ENCODE measurements at regions not wholly inside any gene's neighbourhood (a gene's known extent, or its start where the extent isn't known, plus 50 kb on each side); places are given as distances from the start of the nearest gene placed in this dataset.
"Not testable (repeated sequence)": the region's sequence is repeated elsewhere in the genome, so short reads cannot be mapped to it uniquely, and the experiment has no call there.

GRCh38 chr12:93091886-93092648 is 163.0 kb upstream of the EEA1 start:
- Histone ChIP-seq H2AK5ac (ENCODE audit: low read length) (no peak overlapping the region), H3K36me3 (ENCODE audit: control insufficient read depth in 1 of 2, insufficient read depth in 2 of 2, low read length in 2 of 2) (no peaks in the 10 kb centered on the region), H3K4me2 (ENCODE audit: low read length) (no peak overlapping the region), H3K4me3 (ENCODE audit: low read depth, low read length) (no peak overlapping the region), H3K9me3 (ENCODE audit: insufficient read depth, low read depth, low read length) (no peaks in the 10 kb centered on the region), H3K27ac (ENCODE audit: low read depth, low read length) (no peak overlapping the region), H4K91ac (ENCODE audit: low read depth, low read length) (no peak overlapping the region), H3K27me3 (ENCODE audit: insufficient read depth, low read length) (no peaks in the 10 kb centered on the region), H3K9ac (ENCODE audit: low read length) (no peak overlapping the region), H2BK120ac (ENCODE audit: insufficient read depth, low read length, poor library complexity) (no peak overlapping the region), H3K4me1 (ENCODE audit: control insufficient read depth in 1 of 2, insufficient read depth in 2 of 2, low read length in 2 of 2) (no peaks in the 10 kb centered on the region), H2BK5ac (ENCODE audit: low read depth, low read length, poor library complexity) (no peak overlapping the region), H3K14ac (ENCODE audit: low read length) (no peak overlapping the region), H2AFZ (ENCODE audit: insufficient read depth, low read length, poor library complexity) (no peak overlapping the region), H3K23ac (ENCODE audit: low read length) (no peak overlapping the region), H3K4ac (ENCODE audit: low read depth, low read length) (no peak overlapping the region), H3K79me1 (ENCODE audit: low read length) (no peaks in the 10 kb centered on the region), H3K79me2 (ENCODE audit: control insufficient read depth, insufficient read depth, low read length, poor library complexity) (no peaks in the 10 kb centered on the region), H4K12ac (ENCODE audit: low read depth, low read length) (no peak overlapping the region), H3K18ac (ENCODE audit: low read length) (no peak overlapping the region), H4K8ac (ENCODE audit: low read depth, low read length) (no peak overlapping the region), H2BK12ac (ENCODE audit: low read length) (no peak overlapping the region)
- DNase-seq: no peak
- WGBS (ENCODE audit: extremely low coverage, insufficient coverage, insufficient read length): no CpG with 5 or more reads among the region's 6 CpGs

- no peak overlapping the region for H2AK5ac ChIP-seq (ENCODE audit: low read length)
- H3K23ac ChIP-seq (ENCODE audit: low read length): no peak overlapping the region
- no peak overlapping the region for H3K4me3 ChIP-seq (ENCODE audit: low read depth, low read length)
- no peak overlapping the region for H3K27ac ChIP-seq (ENCODE audit: low read depth, low read length)
- H4K91ac ChIP-seq (ENCODE audit: low read depth, low read length): no peak overlapping the region
- no peak overlapping the region for H4K12ac ChIP-seq (ENCODE audit: low read depth, low read length)
- no peaks in the 10 kb centered on the region for H3K4me1 ChIP-seq (ENCODE audit: control insufficient read depth in 1 of 2, insufficient read depth in 2 of 2, low read length in 2 of 2)
- no peak overlapping the region for H2BK120ac ChIP-seq (ENCODE audit: insufficient read depth, low read length, poor library complexity)
- H4K8ac ChIP-seq (ENCODE audit: low read depth, low read length): no peak overlapping the region
- no peak overlapping the region for H2BK12ac ChIP-seq (ENCODE audit: low read length)
- no peak overlapping the region for H3K4me2 ChIP-seq (ENCODE audit: low read length)
- DNase-seq: no peak
- no peak overlapping the region for H2BK5ac ChIP-seq (ENCODE audit: low read depth, low read length, poor library complexity)
- no peaks in the 10 kb centered on the region for H3K79me2 ChIP-seq (ENCODE audit: control insufficient read depth, insufficient read depth, low read length, poor library complexity)
- no peaks in the 10 kb centered on the region for H3K9me3 ChIP-seq (ENCODE audit: insufficient read depth, low read depth, low read length)
- H3K27me3 ChIP-seq (ENCODE audit: insufficient read depth, low read length): no peaks in the 10 kb centered on the region
- no peaks in the 10 kb centered on the region for H3K79me1 ChIP-seq (ENCODE audit: low read length)
- H3K14ac ChIP-seq (ENCODE audit: low read length): no peak overlapping the region
- H3K9ac ChIP-seq (ENCODE audit: low read length): no peak overlapping the region
- no peak overlapping the region for H3K4ac ChIP-seq (ENCODE audit: low read depth, low read length)
- no CpG with 5 or more reads among the region's 6 CpGs for WGBS (ENCODE audit: extremely low coverage, insufficient coverage, insufficient read length)
- no peak overlapping the region for H3K18ac ChIP-seq (ENCODE audit: low read length)
- no peak overlapping the region for H2AFZ ChIP-seq (ENCODE audit: insufficient read depth, low read length, poor library complexity)
- H3K36me3 ChIP-seq (ENCODE audit: control insufficient read depth in 1 of 2, insufficient read depth in 2 of 2, low read length in 2 of 2): no peaks in the 10 kb centered on the region
Observed at GRCh38 chr12:93092649-93092945, 163.5 kb upstream of the EEA1 start.

DNA sequence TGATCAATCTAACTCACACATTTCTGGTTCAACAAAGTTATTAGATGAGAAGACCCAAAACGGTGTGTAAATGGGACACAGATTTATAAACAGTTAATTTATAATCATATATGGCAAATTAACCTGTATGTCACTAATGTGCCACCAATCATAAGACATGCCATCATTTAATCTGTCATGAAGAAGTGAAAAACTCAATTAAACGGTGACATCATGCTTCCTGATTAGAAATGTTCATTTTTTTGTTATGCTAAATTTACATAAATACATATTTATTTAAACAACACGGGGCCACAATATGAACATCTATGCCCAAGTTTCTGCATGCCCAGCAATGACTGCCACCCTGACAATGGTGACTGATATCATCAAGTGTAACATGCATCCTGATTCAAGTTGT is 164.1 kb upstream of the EEA1 start:
- Histone ChIP-seq H3K9ac (ENCODE audit: low read length) (no peak overlapping the region), H3K14ac (ENCODE audit: low read length) (no peak overlapping the region), H3K79me2 (ENCODE audit: control insufficient read depth, insufficient read depth, low read length, poor library complexity) (no peaks in the 10 kb centered on the region), H2BK120ac (ENCODE audit: insufficient read depth, low read length, poor library complexity) (no peak overlapping the region), H4K91ac (ENCODE audit: low read depth, low read length) (no peak overlapping the region), H3K79me1 (ENCODE audit: low read length) (no peaks in the 10 kb centered on the region), H3K23ac (ENCODE audit: low read length) (no peak overlapping the region), H3K18ac (ENCODE audit: low read length) (no peak overlapping the region), H3K4me1 (ENCODE audit: control insufficient read depth in 1 of 2, insufficient read depth in 2 of 2, low read length in 2 of 2) (no peaks in the 10 kb centered on the region), H3K27me3 (ENCODE audit: insufficient read depth, low read length) (no peaks in the 10 kb centered on the region), H2BK5ac (ENCODE audit: low read depth, low read length, poor library complexity) (no peak overlapping the region), H3K4ac (ENCODE audit: low read depth, low read length) (no peak overlapping the region), H3K4me2 (ENCODE audit: low read length) (no peak overlapping the region), H3K27ac (ENCODE audit: low read depth, low read length) (no peak overlapping the region), H3K4me3 (ENCODE audit: low read depth, low read length) (no peak overlapping the region), H2AFZ (ENCODE audit: insufficient read depth, low read length, poor library complexity) (no peak overlapping the region), H4K12ac (ENCODE audit: low read depth, low read length) (no peak overlapping the region), H2AK5ac (ENCODE audit: low read length) (no peak overlapping the region), H3K36me3 (ENCODE audit: control insufficient read depth in 1 of 2, insufficient read depth in 2 of 2, low read length in 2 of 2) (no peaks in the 10 kb centered on the region), H2BK12ac (ENCODE audit: low read length) (no peak overlapping the region), H4K8ac (ENCODE audit: low read depth, low read length) (no peak overlapping the region), H3K9me3 (ENCODE audit: insufficient read depth, low read depth, low read length) (no peaks in the 10 kb centered on the region)
- no peak for DNase-seq
- WGBS (ENCODE audit: extremely low coverage, insufficient coverage, insufficient read length): no CpG with 5 or more reads among the region's 3 CpGs

DNA sequence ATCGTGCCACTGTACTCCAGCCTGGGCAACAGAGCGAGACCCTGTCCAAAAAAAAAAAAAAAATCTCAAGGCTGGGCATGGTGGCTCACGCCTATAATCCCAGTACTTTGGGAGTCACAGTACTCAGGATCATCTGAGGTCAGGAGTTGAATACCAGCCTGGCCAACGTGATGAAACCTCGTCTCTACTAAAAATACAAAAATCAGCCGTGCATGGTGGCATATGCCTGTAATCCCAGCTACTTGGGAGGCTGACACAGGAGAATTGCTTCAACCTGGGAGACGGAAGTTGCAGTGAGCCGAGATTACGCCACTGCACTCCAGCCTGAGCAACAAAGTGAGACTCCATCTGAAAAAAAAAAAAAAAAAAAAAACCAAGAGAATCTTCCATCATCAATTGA is 165.1 kb upstream of the EEA1 start:
- not testable (repeated sequence) for H3K4me1 ChIP-seq (ENCODE audit: control insufficient read depth in 1 of 2, insufficient read depth in 2 of 2, low read length in 2 of 2); H3K27ac ChIP-seq (ENCODE audit: low read depth, low read length); H3K79me1 ChIP-seq (ENCODE audit: low read length); H3K14ac ChIP-seq (ENCODE audit: low read length); H4K12ac ChIP-seq (ENCODE audit: low read depth, low read length); H2AFZ ChIP-seq (ENCODE audit: insufficient read depth, low read length, poor library complexity); H3K36me3 ChIP-seq (ENCODE audit: control insufficient read depth in 1 of 2, insufficient read depth in 2 of 2, low read length in 2 of 2); H3K4me3 ChIP-seq (ENCODE audit: low read depth, low read length); H2BK5ac ChIP-seq (ENCODE audit: low read depth, low read length, poor library complexity); H2BK120ac ChIP-seq (ENCODE audit: insufficient read depth, low read length, poor library complexity); H3K18ac ChIP-seq (ENCODE audit: low read length); H4K91ac ChIP-seq (ENCODE audit: low read depth, low read length); H3K27me3 ChIP-seq (ENCODE audit: insufficient read depth, low read length); H3K23ac ChIP-seq (ENCODE audit: low read length); H3K4ac ChIP-seq (ENCODE audit: low read depth, low read length); H2BK12ac ChIP-seq (ENCODE audit: low read length); H3K9me3 ChIP-seq (ENCODE audit: insufficient read depth, low read depth, low read length); H2AK5ac ChIP-seq (ENCODE audit: low read length); H3K4me2 ChIP-seq (ENCODE audit: low read length); H4K8ac ChIP-seq (ENCODE audit: low read depth, low read length); DNase-seq; H3K9ac ChIP-seq (ENCODE audit: low read length); H3K79me2 ChIP-seq (ENCODE audit: control insufficient read depth, insufficient read depth, low read length, poor library complexity)
- no CpG with 5 or more reads among the region's 9 CpGs for WGBS (ENCODE audit: extremely low coverage, insufficient coverage, insufficient read length)
